Dermis blood vessel endothelial cell (primary cell): ENCODE measurements at regions not wholly inside any gene's neighbourhood (a gene's known extent, or its start where the extent isn't known, plus 50 kb on each side); places are given as distances from the start of the nearest gene placed in this dataset.
A peak's percentile ranks its signal among the peaks of the same experiment; 100 is the strongest.

Experiments
- DNase-seq: peaks from one replicate; pipeline ENCODE4 v3.0.0; 2010

GRCh38 chr11:11789735-11790369 lies 51.9 kb upstream of the USP47 start:
- DNase-seq = peak; percentile 37

- DNase-seq = no peak
Measured at GRCh38 chr11:11788063-11788710, 53.6 kb upstream of the USP47 start.

DNA sequence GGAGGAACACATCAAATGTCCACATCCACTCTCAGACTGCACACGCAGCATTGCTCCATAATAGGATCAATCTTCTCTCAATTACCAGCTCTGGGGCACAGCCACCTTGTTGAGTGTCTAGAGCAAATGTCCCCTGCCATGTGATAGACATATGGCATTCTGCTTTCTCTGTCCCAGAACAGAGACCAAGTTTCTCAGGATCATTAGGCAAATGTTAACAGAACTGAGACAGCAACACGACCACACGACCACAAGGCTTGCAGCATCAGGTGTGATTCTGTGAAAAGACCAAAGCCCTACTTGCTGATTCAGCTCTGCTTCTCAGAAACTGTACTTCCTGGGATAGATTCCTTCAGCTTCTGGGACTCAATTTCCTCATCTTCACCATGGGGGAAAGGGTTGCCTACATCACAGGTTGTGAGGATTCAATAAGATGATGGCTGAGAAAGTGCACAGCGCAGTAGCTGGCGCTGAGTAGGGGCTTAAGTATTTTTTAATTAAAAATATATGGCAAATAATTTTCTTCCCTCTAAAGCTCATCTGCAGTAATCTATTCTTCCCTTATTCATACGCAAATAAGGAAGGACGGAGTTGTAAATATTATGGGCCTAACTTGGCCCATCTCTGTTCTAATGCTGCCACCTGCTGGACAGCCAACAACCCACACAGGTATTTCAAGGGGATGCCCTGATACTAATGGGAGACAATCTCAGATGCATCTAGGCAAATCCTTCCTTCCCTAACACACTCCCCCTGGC lies 54.3 kb upstream of the USP47 start:
- peak; percentile 79 for DNase-seq

DNA sequence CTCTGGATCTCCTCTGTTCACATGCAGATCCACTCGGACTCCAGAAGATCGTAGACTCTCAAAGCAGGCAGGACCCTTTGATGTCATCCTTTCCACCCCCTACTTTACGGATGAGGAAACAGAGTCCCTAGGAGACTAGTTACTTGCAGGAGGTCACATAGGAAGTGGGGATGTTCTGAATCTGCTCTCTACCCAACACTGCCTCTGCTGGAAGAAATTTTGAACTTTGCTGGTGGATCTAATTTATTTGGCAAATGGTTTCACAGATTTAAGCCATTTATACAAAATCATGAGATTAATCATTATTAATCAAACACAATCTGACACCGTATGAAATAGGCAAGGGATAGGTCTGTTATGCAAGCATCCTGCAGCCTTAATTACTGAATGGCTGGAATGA lies 55.0 kb upstream of the USP47 start:
- DNase-seq = peak; percentile 51

DNA sequence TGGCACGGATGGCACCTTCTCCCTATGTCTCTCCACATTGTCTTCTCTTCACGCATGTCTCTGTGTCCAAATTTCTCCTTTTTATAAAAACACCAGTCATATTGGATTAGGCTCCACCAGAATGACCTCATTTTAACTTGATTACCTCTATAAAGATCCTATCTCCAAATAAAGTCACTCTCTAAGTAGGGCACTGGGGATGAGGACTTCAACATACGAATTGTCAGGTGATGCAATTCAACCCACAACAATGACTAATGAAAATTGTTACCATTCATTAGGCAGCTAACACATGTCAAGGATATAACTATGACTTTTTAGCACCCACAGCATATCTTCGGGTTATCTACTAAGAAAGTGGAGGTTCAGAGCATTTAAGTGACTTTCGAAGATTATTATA lies 55.5 kb upstream of the USP47 start:
- no peak for DNase-seq

- DNase-seq = no peak
Measured at GRCh38 chr11:11782532-11783110, 59.2 kb upstream of the USP47 start.

DNA sequence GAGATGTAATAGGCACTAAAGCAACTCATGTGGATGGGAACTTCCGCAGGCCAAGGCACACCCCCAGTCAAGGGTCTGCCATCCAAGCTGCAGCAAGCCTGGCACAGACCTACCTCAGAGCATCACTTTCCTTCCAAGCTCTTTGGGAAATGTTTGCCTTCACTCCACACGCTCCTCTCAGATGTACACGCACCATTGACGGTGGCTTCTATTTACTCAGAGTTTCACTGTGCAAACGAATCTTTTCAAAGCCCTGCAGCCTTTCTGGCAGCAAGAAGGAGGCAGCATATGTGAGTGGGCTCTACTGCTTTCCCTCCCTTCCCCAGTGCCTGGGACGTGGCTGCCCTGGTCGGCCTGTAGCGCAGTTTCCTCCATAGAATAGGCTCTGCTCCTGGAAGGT lies 60.9 kb upstream of the USP47 start:
- no peak for DNase-seq

- DNase-seq = no peak
Measured at GRCh38 chr11:11779975-11780374, 61.8 kb upstream of the USP47 start.

- DNase-seq = no peak
Measured at GRCh38 chr11:11777897-11778296, 63.9 kb upstream of the USP47 start.

- no peak for DNase-seq
Measured at GRCh38 chr11:11776714-11777113, 65.1 kb upstream of the USP47 start.

DNA sequence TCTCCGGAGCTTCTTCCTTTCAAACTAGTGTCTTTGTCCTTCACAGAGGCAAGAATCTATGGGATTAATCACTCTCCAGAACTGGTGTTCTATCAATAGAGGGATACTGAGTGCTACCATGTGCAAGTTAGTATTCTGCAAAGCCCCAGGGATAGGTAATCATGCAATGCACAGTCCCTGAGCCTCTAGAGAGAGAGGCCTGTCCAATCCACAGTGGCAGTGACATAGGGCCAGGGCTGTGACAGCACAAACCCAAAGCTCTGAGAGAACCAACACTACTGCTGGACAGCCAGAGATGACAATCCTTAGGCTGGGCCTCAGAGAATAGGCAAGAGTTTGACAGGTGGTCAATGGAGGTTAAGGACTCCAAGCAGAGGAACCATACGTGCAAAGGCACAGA lies 66.8 kb upstream of the USP47 start:
- no peak for DNase-seq

DNA sequence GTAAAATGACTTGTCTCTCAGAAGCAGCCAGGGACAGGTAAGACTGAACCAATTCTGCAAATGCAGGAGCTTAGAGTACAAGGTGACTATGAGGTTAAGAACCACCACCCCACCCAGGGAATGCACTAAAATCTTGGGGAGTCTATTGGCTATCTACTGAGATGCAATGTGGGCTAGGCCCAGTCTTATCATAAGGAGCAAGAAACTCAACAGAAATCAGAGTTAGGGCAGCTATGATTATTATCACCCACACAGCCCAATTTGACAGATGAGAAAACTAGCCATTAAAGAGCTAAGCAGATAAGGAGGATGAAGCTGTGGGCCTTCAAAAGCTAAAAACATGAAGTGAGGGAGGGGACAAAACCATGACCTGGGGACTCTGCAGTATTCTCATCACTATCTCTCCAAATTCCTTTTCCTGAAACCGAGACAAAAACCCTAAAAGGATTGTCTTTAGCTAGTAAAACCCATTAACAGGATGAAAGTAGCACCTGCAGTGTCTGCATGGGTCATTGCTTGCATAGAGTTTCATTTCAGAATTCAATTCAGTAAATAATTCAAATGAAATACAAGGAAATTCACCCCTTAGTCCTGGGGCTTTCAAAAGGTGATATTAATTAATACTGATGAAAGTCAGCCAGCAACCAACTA lies 68.8 kb upstream of the USP47 start:
- DNase-seq = no peak

DNA sequence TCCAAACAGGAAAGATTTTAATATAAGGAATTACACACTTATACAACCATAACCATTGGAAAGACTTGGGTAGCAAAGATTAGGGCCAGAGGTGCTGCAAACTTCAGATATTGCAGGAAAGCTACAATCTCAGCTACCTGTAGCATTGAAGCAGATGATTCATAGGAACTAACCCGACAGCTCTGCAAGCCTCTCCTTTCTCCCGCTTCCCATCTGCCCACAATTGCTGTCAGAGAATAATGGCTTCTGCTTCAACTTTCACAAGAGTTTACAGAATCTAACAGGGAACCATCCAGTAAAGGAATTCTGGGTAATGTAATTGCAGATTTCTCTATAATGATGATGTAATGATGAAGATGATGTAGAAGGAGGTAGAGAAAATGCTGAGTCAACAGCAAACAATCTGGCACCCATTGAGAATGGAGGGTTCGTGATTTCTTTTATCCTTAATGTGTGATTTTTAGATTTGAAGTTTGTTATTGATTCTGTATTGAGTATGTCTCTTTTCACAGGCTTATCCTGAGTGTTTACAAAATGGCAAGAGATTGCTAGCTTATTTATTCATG lies 70.8 kb upstream of the USP47 start:
- DNase-seq = no peak

- DNase-seq = no peak
Measured at GRCh38 chr11:11770296-11770695, 71.5 kb upstream of the USP47 start.

DNA sequence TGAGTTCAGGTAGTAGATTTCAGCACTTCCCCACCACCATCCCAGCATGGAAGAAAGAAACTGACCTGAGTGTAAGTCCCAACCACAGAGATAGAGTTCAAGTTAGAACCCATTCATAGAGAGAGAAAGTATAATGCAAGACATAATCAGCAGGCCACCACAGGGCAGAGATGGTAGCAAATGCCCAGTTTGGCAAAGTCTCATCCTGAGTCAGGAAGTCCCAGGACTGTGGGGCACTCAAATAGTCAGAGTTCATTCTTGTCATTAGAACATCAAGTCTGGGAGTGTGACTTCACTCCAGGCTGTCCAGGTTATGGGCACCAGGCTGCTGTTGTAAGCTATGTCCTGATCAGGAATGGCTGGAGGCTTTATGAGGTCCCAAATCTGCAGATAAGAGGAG lies 72.0 kb upstream of the USP47 start:
- DNase-seq = no peak

DNA sequence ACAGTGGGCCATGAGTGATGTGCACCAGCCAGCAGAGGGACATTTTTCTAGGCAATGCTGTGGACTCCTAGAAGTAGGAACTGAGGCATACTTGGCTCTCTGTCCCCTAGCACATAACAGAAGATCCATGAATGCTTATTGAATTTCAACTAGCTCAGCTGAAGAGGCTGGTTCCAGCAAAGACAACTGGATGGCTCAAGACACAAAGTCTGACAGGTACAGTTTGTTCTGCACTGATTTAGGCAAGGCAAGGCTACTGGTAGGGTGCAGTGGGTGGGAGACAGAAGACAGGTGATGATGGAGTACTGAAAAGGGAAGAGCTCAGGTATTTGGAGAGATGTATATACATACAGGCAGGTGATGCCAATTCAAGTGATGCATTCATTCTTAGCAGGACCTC lies 72.4 kb upstream of the USP47 start:
- DNase-seq = no peak

DNA sequence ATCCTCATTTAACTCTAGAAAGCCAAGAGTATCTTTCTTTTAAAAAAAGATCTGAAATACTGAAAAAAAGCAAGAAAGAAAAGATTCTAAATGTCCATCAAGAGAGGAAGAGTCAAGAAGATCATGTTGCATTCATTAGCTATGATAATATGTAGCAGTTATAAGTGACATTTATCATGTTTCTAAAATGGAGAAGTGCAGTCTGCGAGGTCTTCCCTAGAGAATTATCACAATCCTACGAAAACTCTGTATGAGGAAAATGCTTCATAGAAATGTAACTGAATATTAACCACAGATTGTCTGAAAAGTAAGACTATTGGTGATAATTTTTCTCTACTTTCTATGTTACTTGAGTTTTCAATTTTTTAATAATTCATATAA lies 77.4 kb upstream of the USP47 start:
- DNase-seq = no peak

GRCh38 chr11:11763796-11764422 lies 77.9 kb upstream of the USP47 start:
- no peak for DNase-seq

GRCh38 chr11:11760838-11761237 lies 80.9 kb upstream of the USP47 start:
- DNase-seq = no peak

DNA sequence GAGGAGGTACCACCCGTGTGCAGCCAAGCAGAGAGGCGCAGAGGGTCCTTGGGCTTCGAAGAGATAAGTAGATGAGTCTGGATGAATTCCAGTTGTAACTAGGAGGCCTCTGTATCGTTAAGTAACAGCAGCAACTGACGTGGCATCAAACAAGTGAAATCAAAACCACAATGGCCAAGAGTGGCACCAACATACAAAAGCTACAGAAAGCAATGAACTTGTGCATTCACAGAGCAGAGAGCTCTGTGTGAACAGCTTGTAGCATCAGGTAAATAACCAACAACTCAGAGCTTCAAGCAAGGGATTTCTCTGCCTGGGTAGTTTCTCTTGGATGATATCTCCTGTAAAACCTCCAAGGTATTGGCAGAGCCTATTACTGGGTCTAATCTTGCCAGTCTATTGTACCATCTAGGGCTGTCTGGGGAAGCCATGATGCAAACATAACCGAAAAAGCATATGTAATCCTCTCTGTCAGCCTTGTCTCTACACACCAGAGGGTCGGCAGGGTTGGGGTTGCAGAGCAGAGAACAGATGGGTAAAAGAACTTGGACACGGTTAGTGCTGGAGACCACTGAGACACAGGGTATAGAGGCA lies 83.1 kb upstream of the USP47 start:
- DNase-seq = no peak

- DNase-seq = no peak
Measured at GRCh38 chr11:11757909-11758308, 83.9 kb upstream of the USP47 start.

DNA sequence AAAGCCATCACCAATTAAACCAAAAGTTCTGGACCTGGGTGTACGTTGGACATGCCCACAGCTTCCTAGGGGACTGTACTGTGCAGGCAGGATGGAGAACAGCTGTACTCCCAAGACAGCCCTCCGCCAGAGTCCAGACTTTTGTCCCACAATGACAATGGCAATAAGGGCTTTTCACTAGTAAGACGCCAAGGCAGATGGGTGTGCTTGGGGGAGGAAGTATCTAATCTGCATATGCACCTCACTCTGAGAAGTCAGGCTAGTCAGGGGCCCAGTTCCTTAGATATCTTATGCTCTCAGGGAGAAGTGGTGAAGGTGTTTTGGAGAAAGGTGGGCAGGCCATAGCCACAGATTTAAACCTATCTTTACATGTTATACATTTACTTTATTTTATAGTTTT lies 85.1 kb upstream of the USP47 start:
- no peak for DNase-seq
